Epithelial cell of proximal tubule (primary cell): ENCODE measurements at regions not wholly inside any gene's neighbourhood (a gene's known extent, or its start where the extent isn't known, plus 50 kb on each side); places are given as distances from the start of the nearest gene placed in this dataset.
A peak's percentile ranks its signal among the peaks of the same experiment; 100 is the strongest.
"Not testable (repeated sequence)": the region's sequence is repeated elsewhere in the genome, so short reads cannot be mapped to it uniquely, and the experiment has no call there.

Experiments
- DNase-seq: peaks from one replicate; pipeline ENCODE4 v3.0.0-alpha.2; 2011; ENCODE audit warnings: low read depth
- H3K4me3 ChIP-seq: 2 replicates; pipeline ENCODE4 v1.5.1; 2011; ENCODE audit warnings: low read depth, mild to moderate bottlenecking, low read length
- CTCF ChIP-seq: conservative IDR thresholded peaks from 2 replicates; pipeline ENCODE4 v1.5.1; 2012; ENCODE audit warnings: low read depth, mild to moderate bottlenecking, low read length

GRCh38 chr6:3913958-3914337, 64.8 kb downstream of the FAM50B start:
- DNase-seq, result no peak
- H3K4me3 ChIP-seq, result no peak overlapping the region
- TF ChIP-seq CTCF, result no peak

DNA sequence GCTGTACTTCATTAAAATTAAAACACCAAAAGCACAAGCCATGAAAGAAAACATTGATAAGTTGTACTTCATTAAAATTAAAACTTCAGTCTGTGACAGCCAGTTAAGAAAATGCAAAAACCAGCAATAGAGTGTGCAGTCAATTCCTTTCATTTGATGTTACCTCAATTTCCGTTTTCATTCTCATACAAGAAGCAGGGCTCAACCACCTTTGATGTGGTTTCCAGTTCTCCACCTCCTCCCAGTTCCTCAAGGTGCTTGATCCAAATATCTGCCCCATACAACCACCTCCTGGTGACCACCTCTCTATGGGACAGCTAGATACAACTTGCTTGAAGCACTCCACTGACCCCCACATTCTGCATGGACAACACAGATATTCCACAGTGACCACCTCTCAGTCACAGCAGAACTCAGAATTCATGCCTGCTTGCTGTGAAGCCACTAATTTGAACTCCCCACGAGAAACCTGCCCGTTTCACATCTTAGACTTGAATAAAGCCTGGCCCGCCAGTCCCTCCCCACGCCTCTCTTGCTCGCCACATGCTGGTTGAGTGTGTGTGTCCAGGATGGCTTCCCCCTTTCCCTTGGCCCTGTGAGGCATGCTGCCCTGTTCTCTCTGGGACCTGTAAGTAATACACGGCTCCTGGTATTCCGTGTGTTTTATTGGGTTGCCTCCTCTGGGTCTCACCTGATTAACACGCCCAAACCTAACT, 66.1 kb downstream of the FAM50B start:
- H3K4me3 ChIP-seq, result no peak overlapping the region
- no peak for TF ChIP-seq CTCF
- no peak for DNase-seq

GRCh38 chr6:3916211-3916610, 67.0 kb downstream of the FAM50B start:
- no peak for TF ChIP-seq CTCF
- H3K4me3 ChIP-seq, result no peak overlapping the region
- no peak for DNase-seq

DNA sequence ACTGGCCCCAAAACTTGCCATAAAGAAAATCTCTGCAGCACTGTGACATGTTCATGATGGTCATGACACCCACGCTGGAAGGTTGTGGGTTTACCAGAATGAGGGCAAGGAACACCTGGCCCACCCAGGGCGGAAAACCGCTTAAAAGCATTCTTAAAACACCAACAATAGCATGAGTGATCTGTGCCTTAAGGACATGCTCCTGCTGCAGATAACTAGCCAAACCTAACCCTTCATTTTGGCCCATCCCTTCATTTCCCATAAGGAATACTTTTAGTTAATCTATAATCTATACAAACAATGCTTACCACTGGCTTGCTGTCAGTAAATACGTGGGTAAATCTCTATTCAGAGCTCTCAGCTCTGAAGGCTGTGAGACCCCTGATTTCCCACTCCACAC, 67.6 kb downstream of the FAM50B start:
- not testable (repeated sequence) for H3K4me3 ChIP-seq, DNase-seq

DNA sequence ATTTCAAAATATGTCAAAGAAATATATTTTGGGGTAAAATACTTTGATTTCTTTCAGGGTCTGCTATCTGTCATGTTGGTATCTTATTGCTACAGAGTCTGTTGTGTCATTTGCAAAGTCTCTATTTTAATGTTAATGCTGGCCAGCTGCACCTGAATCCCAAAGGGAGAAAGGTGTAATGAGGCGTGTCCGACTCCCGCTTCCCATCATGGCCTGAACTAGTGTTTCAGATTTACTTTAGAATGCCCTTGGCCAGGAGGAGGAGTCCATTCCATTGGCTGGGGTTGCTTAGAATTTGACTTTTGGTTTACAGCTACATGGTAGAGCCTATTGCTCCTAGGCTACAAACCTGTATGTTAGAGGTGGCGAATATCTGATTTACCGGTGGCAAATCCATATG, 69.3 kb downstream of the FAM50B start:
- no peak for TF ChIP-seq CTCF
- DNase-seq, result no peak
- no peak overlapping the region for H3K4me3 ChIP-seq

DNA sequence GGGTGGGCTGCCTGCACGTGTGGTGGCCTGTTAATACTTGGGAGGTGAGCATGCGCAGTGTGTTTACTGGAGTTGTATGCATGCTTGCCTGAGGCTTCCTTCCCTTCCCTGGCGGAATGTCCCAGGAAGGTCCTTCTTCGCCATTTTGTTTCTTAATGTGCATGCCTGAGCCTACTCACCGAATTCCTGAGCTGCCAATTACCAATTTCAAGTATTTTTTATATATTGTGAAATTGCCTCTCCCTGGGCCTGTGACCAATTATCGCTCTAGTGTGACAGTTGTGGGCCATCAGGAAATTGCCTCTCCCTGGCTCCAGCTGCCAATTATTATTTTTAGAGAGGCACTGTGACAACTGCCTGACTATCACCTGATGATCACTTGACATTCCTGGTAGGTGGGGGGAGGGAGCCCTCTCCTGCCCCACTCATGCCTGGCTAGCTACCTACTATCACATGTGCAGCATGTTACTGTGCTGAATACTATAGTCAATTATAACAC, 70.0 kb downstream of the FAM50B start:
- no peak for TF ChIP-seq CTCF
- DNase-seq, result peak; percentile 90

GRCh38 chr6:3919849-3920248, 70.7 kb downstream of the FAM50B start:
- DNase-seq, result no peak
- H3K4me3 ChIP-seq, result no peak overlapping the region
- no peak for TF ChIP-seq CTCF

More for the DNA sequence above, 70.0 kb downstream of the FAM50B start:
- no peak overlapping the region for H3K4me3 ChIP-seq

- H3K4me3 ChIP-seq, result no peak overlapping the region
- DNase-seq, result no peak
- TF ChIP-seq CTCF, result no peak
Observed at GRCh38 chr6:3920321-3920720, 71.1 kb downstream of the FAM50B start.
